Activated naive CD4-positive, alpha-beta T cell treated with anti-CD3 and anti-CD28 coated beads, Interleukin-2, amount 50 U/mL, for 72 hours (primary cell): ENCODE measurements at regions not wholly inside any gene's neighbourhood (a gene's known extent, or its start where the extent isn't known, plus 50 kb on each side); places are given as distances from the start of the nearest gene placed in this dataset.
A peak's percentile ranks its signal among the peaks of the same experiment; 100 is the strongest.
"Not testable (repeated sequence)": the region's sequence is repeated elsewhere in the genome, so short reads cannot be mapped to it uniquely, and the experiment has no call there.

Experiments used
- ATAC-seq, 2 donors: fragments of 150-1000 bp; cut with Tn5 transposase; 2 replicates each; pipeline ENCODE4 v1.10.0; 2021; ENCODE audit warnings: mild to moderate bottlenecking in 2 of 2, moderate library complexity in 2 of 2
- DNase-seq, 2 donors: peaks; one replicate each; pipeline ENCODE4 v3.0.0; 2021 to 2022; ENCODE audit warnings: low spot score in 2 of 2
- H3K27ac Mint-ChIP-seq, 2 donors: one replicate each; pipeline ENCODE4 v1.8.0; 2022; ENCODE audit warnings: mild to moderate bottlenecking in 2 of 2, mixed read lengths in 2 of 2
- H3K36me3 Mint-ChIP-seq, 2 donors: one replicate each; pipeline ENCODE4 v1.8.0; 2022; ENCODE audit warnings: mixed read lengths in 2 of 2
- H3K9me3 Mint-ChIP-seq, 2 donors: one replicate each; pipeline ENCODE4 v1.8.0; 2022; ENCODE audit warnings: mixed read lengths in 2 of 2

- H3K27ac Mint-ChIP-seq: peak overlapping the region in 1 of 2 donors; percentile 13
- peak in 1 of 2 donors; percentile 61 for ATAC-seq
These were observed 179.7 kb upstream of the TSC22D1 start for GRCh38 chr13:44755872-44756271.

GRCh38 chr13:44752164-44752563 is 176.0 kb upstream of the TSC22D1 start:
- DNase-seq (no peak), ATAC-seq (no peak)
- no peak overlapping the region for H3K27ac Mint-ChIP-seq
- H3K36me3 Mint-ChIP-seq: no peaks in the 10 kb centered on the region
- no peaks in the 10 kb centered on the region for H3K9me3 Mint-ChIP-seq

More at GRCh38 chr13:44755872-44756271, 179.7 kb upstream of the TSC22D1 start:
- Mint-ChIP-seq H3K9me3 (no peaks in the 10 kb centered on the region), H3K36me3 (no peaks in the 10 kb centered on the region)
- no peak for DNase-seq

GRCh38 chr13:44750630-44751029 is 174.5 kb upstream of the TSC22D1 start:
- DNase-seq (no peak), ATAC-seq (no peak)
- Mint-ChIP-seq H3K27ac (no peak overlapping the region), H3K9me3 (no peaks in the 10 kb centered on the region), H3K36me3 (no peaks in the 10 kb centered on the region)

- ATAC-seq (no peak), DNase-seq (no peak)
- H3K27ac Mint-ChIP-seq: peak overlapping the region in 1 of 2 donors; percentile 35
- H3K9me3 Mint-ChIP-seq: no peaks in the 10 kb centered on the region
- no peaks in the 10 kb centered on the region for H3K36me3 Mint-ChIP-seq
These were observed 173.8 kb upstream of the TSC22D1 start for GRCh38 chr13:44749906-44750305.

GRCh38 chr13:44748439-44748838 is 172.3 kb upstream of the TSC22D1 start:
- Mint-ChIP-seq H3K36me3 (peaks cover 0 to 7% of the 10 kb centered on the region in 2 donors), H3K9me3 (peaks cover 6 to 11% of the 10 kb centered on the region in 2 donors), H3K27ac (no peak overlapping the region)
- ATAC-seq (no peak), DNase-seq (no peak)

- ATAC-seq: no peak
- Mint-ChIP-seq H3K36me3 (peaks cover 0 to 8% of the 10 kb centered on the region in 2 donors), H3K27ac (no peak overlapping the region), H3K9me3 (peaks cover 9 to 13% of the 10 kb centered on the region in 2 donors)
- no peak for DNase-seq
These were observed 171.0 kb upstream of the TSC22D1 start for GRCh38 chr13:44747179-44747578.

- Mint-ChIP-seq H3K36me3 (peaks cover 0 to 8% of the 10 kb centered on the region in 2 donors), H3K27ac (no peak overlapping the region), H3K9me3 (peaks cover 9 to 13% of the 10 kb centered on the region in 2 donors)
- ATAC-seq: no peak
- no peak for DNase-seq
These were observed 170.6 kb upstream of the TSC22D1 start for GRCh38 chr13:44746690-44747089.

GRCh38 chr13:44744880-44745633 is 168.9 kb upstream of the TSC22D1 start:
- no peak for ATAC-seq
- peaks cover 9 to 13% of the 10 kb centered on the region in 2 donors for H3K9me3 Mint-ChIP-seq

GRCh38 chr13:44739539-44739938 is 163.4 kb upstream of the TSC22D1 start:
- H3K36me3 Mint-ChIP-seq: peaks cover 0 to 8% of the 10 kb centered on the region in 2 donors
- H3K27ac Mint-ChIP-seq: peak overlapping the region in 1 of 2 donors; percentile 35
- H3K9me3 Mint-ChIP-seq: peaks cover 9 to 12% of the 10 kb centered on the region in 2 donors
- ATAC-seq (no peak), DNase-seq (no peak)

More at GRCh38 chr13:44744880-44745633, 168.9 kb upstream of the TSC22D1 start:
- peaks cover 0 to 8% of the 10 kb centered on the region in 2 donors for H3K36me3 Mint-ChIP-seq
- no peak for DNase-seq
- no peak overlapping the region for H3K27ac Mint-ChIP-seq

GRCh38 chr13:44739120-44739519 is 163.0 kb upstream of the TSC22D1 start:
- ATAC-seq (no peak), DNase-seq (no peak)
- Mint-ChIP-seq H3K27ac (peak overlapping the region in 1 of 2 donors; percentile 35), H3K9me3 (peaks cover 9% of the 10 kb centered on the region in 2 donors), H3K36me3 (peaks cover 0 to 8% of the 10 kb centered on the region in 2 donors)

- DNase-seq (no peak), ATAC-seq (no peak)
- Mint-ChIP-seq H3K27ac (no peak overlapping the region), H3K36me3 (peaks cover 0 to 2% of the 10 kb centered on the region in 2 donors), H3K9me3 (peaks cover 2 to 3% of the 10 kb centered on the region in 2 donors)
These were observed 162.3 kb upstream of the TSC22D1 start for GRCh38 chr13:44738463-44738862.

GRCh38 chr13:44735806-44736205 is 159.7 kb upstream of the TSC22D1 start:
- Mint-ChIP-seq H3K9me3 (peaks cover 0 to 4% of the 10 kb centered on the region in 2 donors), H3K27ac (no peak overlapping the region), H3K36me3 (no peaks in the 10 kb centered on the region)
- ATAC-seq (no peak), DNase-seq (no peak)

GRCh38 chr13:44734201-44734707 is 158.1 kb upstream of the TSC22D1 start:
- ATAC-seq (no peak), DNase-seq (no peak)
- Mint-ChIP-seq H3K36me3 (no peaks in the 10 kb centered on the region), H3K27ac (peak overlapping the region in 1 of 2 donors; percentile 5), H3K9me3 (peaks cover 0 to 4% of the 10 kb centered on the region in 2 donors)

- peaks cover 0 to 4% of the 10 kb centered on the region in 2 donors for H3K9me3 Mint-ChIP-seq
- H3K36me3 Mint-ChIP-seq: no peaks in the 10 kb centered on the region
- no peak overlapping the region for H3K27ac Mint-ChIP-seq
- no peak for DNase-seq
- ATAC-seq: no peak
These were observed 156.5 kb upstream of the TSC22D1 start for GRCh38 chr13:44732503-44733098.

- ATAC-seq: no peak
- peaks cover 0 to 4% of the 10 kb centered on the region in 2 donors for H3K9me3 Mint-ChIP-seq
These were observed 154.7 kb upstream of the TSC22D1 start for GRCh38 chr13:44730851-44731250.

GRCh38 chr13:44730099-44730498 is 154.0 kb upstream of the TSC22D1 start:
- H3K9me3 Mint-ChIP-seq: peaks cover 0 to 4% of the 10 kb centered on the region in 2 donors
- H3K27ac Mint-ChIP-seq: no peak overlapping the region
- no peak for DNase-seq
- no peaks in the 10 kb centered on the region for H3K36me3 Mint-ChIP-seq
- no peak for ATAC-seq

More at GRCh38 chr13:44730851-44731250, 154.7 kb upstream of the TSC22D1 start:
- no peaks in the 10 kb centered on the region for H3K36me3 Mint-ChIP-seq
- DNase-seq: no peak
- no peak overlapping the region for H3K27ac Mint-ChIP-seq

- not testable (repeated sequence) for DNase-seq, H3K36me3 Mint-ChIP-seq, H3K9me3 Mint-ChIP-seq, H3K27ac Mint-ChIP-seq, ATAC-seq
These were observed 151.5 kb upstream of the TSC22D1 start for GRCh38 chr13:44727591-44727990.
